ENCODE measurements at regions not wholly inside any gene's neighbourhood (a gene's known extent, or its start where the extent isn't known, plus 50 kb on each side); places are given as distances from the start of the nearest gene placed in this dataset.
"Not testable (repeated sequence)": the region's sequence is repeated elsewhere in the genome, so short reads cannot be mapped to it uniquely, and the experiment has no call there.

GRCh38 chrX:69431420-69431819 is 72.7 kb upstream of the NALF2 start:
- no peak overlapping the region for H3K4me3 Mint-ChIP-seq
- H3K27me3 Mint-ChIP-seq, result peaks cover 3% of the 10 kb centered on the region
- DNase-seq, result no peak
- no peaks in the 10 kb centered on the region for H3K4me1 Mint-ChIP-seq
- H3K36me3 Mint-ChIP-seq, result no peaks in the 10 kb centered on the region
- no peak for ATAC-seq
- CTCF ChIA-PET, result no interaction called here
- no peaks in the 10 kb centered on the region for H3K9me3 Mint-ChIP-seq (ENCODE audit: low read depth)
- H3K27ac Mint-ChIP-seq, result no peak overlapping the region

GRCh38 chrX:69430785-69431184 is 73.3 kb upstream of the NALF2 start:
- ATAC-seq (no peak), DNase-seq (no peak)
- Mint-ChIP-seq H3K27me3 (peaks cover 3% of the 10 kb centered on the region), H3K9me3 (ENCODE audit: low read depth) (no peaks in the 10 kb centered on the region), H3K4me3 (no peak overlapping the region), H3K4me1 (no peaks in the 10 kb centered on the region), H3K36me3 (no peaks in the 10 kb centered on the region), H3K27ac (no peak overlapping the region)
- CTCF ChIA-PET, result no interaction called here

- H3K36me3 Mint-ChIP-seq, result no peaks in the 10 kb centered on the region
- DNase-seq (no peak), ATAC-seq (no peak)
- H3K27ac Mint-ChIP-seq, result no peak overlapping the region
- no peaks in the 10 kb centered on the region for H3K4me1 Mint-ChIP-seq
- peaks cover 3% of the 10 kb centered on the region for H3K27me3 Mint-ChIP-seq
- H3K4me3 Mint-ChIP-seq, result no peak overlapping the region
- CTCF ChIA-PET, result no interaction called here
- H3K9me3 Mint-ChIP-seq (ENCODE audit: low read depth), result no peaks in the 10 kb centered on the region
These were observed 74.6 kb upstream of the NALF2 start for GRCh38 chrX:69429339-69430015.

- CTCF ChIA-PET, result no interaction called here
- Mint-ChIP-seq H3K27ac (no peak overlapping the region), H3K9me3 (ENCODE audit: low read depth) (no peaks in the 10 kb centered on the region), H3K36me3 (no peaks in the 10 kb centered on the region), H3K4me1 (no peaks in the 10 kb centered on the region), H3K4me3 (no peak overlapping the region), H3K27me3 (peaks cover 3% of the 10 kb centered on the region)
- ATAC-seq (no peak), DNase-seq (no peak)
These were observed 75.9 kb upstream of the NALF2 start for GRCh38 chrX:69428216-69428615.

- Mint-ChIP-seq H3K36me3 (no peaks in the 10 kb centered on the region), H3K4me1 (no peaks in the 10 kb centered on the region), H3K27ac (no peak overlapping the region), H3K4me3 (no peak overlapping the region), H3K9me3 (ENCODE audit: low read depth) (no peaks in the 10 kb centered on the region), H3K27me3 (peaks cover 3% of the 10 kb centered on the region)
- DNase-seq (no peak), ATAC-seq (no peak)
- CTCF ChIA-PET, result no interaction called here
These were observed 79.2 kb upstream of the NALF2 start for GRCh38 chrX:69424910-69425309.

GRCh38 chrX:69424161-69424560 is 80.0 kb upstream of the NALF2 start:
- no peak overlapping the region for H3K4me3 Mint-ChIP-seq
- H3K36me3 Mint-ChIP-seq, result no peaks in the 10 kb centered on the region
- ATAC-seq (no peak), DNase-seq (no peak)
- H3K4me1 Mint-ChIP-seq, result no peaks in the 10 kb centered on the region
- CTCF ChIA-PET, result no interaction called here
- H3K9me3 Mint-ChIP-seq (ENCODE audit: low read depth), result no peaks in the 10 kb centered on the region
- H3K27me3 Mint-ChIP-seq, result no peaks in the 10 kb centered on the region
- H3K27ac Mint-ChIP-seq, result no peak overlapping the region

- H3K27ac Mint-ChIP-seq; H3K27me3 Mint-ChIP-seq; H3K36me3 Mint-ChIP-seq; DNase-seq; H3K4me1 Mint-ChIP-seq; H3K4me3 Mint-ChIP-seq; CTCF ChIA-PET; H3K9me3 Mint-ChIP-seq (ENCODE audit: low read depth); ATAC-seq: not testable (repeated sequence)
These were observed 81.9 kb upstream of the NALF2 start for GRCh38 chrX:69422208-69422607.

- no peak overlapping the region for H3K27ac Mint-ChIP-seq
- H3K4me3 Mint-ChIP-seq, result no peak overlapping the region
- H3K4me1 Mint-ChIP-seq, result no peaks in the 10 kb centered on the region
- no peaks in the 10 kb centered on the region for H3K36me3 Mint-ChIP-seq
- DNase-seq (no peak), ATAC-seq (no peak)
- H3K27me3 Mint-ChIP-seq, result no peaks in the 10 kb centered on the region
- no peaks in the 10 kb centered on the region for H3K9me3 Mint-ChIP-seq (ENCODE audit: low read depth)
- CTCF ChIA-PET, result no interaction called here
These were observed 88.4 kb upstream of the NALF2 start for GRCh38 chrX:69415698-69416097.

- no peak for ATAC-seq
- DNase-seq, result no peak
- H3K27ac Mint-ChIP-seq, result no peak overlapping the region
These were observed 91.5 kb upstream of the NALF2 start for GRCh38 chrX:69412661-69413060.

GRCh38 chrX:69398881-69399280 is 105.2 kb upstream of the NALF2 start:
- ATAC-seq (no peak), DNase-seq (no peak)
- CTCF ChIA-PET, result no interaction called here

More at GRCh38 chrX:69412661-69413060, 91.5 kb upstream of the NALF2 start:
- Mint-ChIP-seq H3K9me3 (ENCODE audit: low read depth) (no peaks in the 10 kb centered on the region), H3K4me3 (no peak overlapping the region), H3K4me1 (no peaks in the 10 kb centered on the region), H3K27me3 (no peaks in the 10 kb centered on the region), H3K36me3 (no peaks in the 10 kb centered on the region)
- CTCF ChIA-PET, result no interaction called here

GRCh38 chrX:69396916-69397315 is 107.2 kb upstream of the NALF2 start:
- CTCF ChIA-PET, result no interaction called here
- Mint-ChIP-seq H3K27ac (no peak overlapping the region), H3K9me3 (ENCODE audit: low read depth) (no peaks in the 10 kb centered on the region), H3K36me3 (no peaks in the 10 kb centered on the region), H3K4me1 (no peaks in the 10 kb centered on the region), H3K27me3 (no peaks in the 10 kb centered on the region), H3K4me3 (no peak overlapping the region)
- DNase-seq (no peak), ATAC-seq (no peak)

More at GRCh38 chrX:69398881-69399280, 105.2 kb upstream of the NALF2 start:
- Mint-ChIP-seq H3K4me1 (no peaks in the 10 kb centered on the region), H3K36me3 (no peaks in the 10 kb centered on the region), H3K27ac (no peak overlapping the region), H3K9me3 (ENCODE audit: low read depth) (no peaks in the 10 kb centered on the region), H3K27me3 (no peaks in the 10 kb centered on the region), H3K4me3 (no peak overlapping the region)

- CTCF ChIA-PET, result no interaction called here
- H3K4me3 Mint-ChIP-seq, result no peak overlapping the region
- no peaks in the 10 kb centered on the region for H3K27me3 Mint-ChIP-seq
- H3K36me3 Mint-ChIP-seq, result no peaks in the 10 kb centered on the region
- H3K27ac Mint-ChIP-seq, result no peak overlapping the region
- ATAC-seq, result no peak
- DNase-seq, result no peak
- H3K4me1 Mint-ChIP-seq, result no peaks in the 10 kb centered on the region
- H3K9me3 Mint-ChIP-seq (ENCODE audit: low read depth), result no peaks in the 10 kb centered on the region
These were observed 108.8 kb upstream of the NALF2 start for GRCh38 chrX:69395306-69395705.

GRCh38 chrX:69389101-69389501 is 115.0 kb upstream of the NALF2 start:
- no peak overlapping the region for H3K4me3 Mint-ChIP-seq
- no peaks in the 10 kb centered on the region for H3K27me3 Mint-ChIP-seq
- H3K36me3 Mint-ChIP-seq, result no peaks in the 10 kb centered on the region
- H3K4me1 Mint-ChIP-seq, result no peaks in the 10 kb centered on the region
- no peak overlapping the region for H3K27ac Mint-ChIP-seq
- ATAC-seq (no peak), DNase-seq (no peak)
- H3K9me3 Mint-ChIP-seq (ENCODE audit: low read depth), result no peaks in the 10 kb centered on the region
- CTCF ChIA-PET, result interaction anchor here (1.5 kb wide), 1 partner anchor 561 kb away, joined by 4 read pairs; no protein-coding TSS in a partner anchor

- CTCF ChIA-PET, result interaction anchor here (1.5 to 1.7 kb wide), 2 partner anchors 561 to 564 kb away, joined by 3 to 4 read pairs; no protein-coding TSS in a partner anchor
- DNase-seq (no peak), ATAC-seq (no peak)
- Mint-ChIP-seq H3K27me3 (no peaks in the 10 kb centered on the region), H3K4me1 (no peaks in the 10 kb centered on the region), H3K27ac (no peak overlapping the region), H3K4me3 (no peak overlapping the region), H3K9me3 (ENCODE audit: low read depth) (no peaks in the 10 kb centered on the region), H3K36me3 (no peaks in the 10 kb centered on the region)
These were observed 115.6 kb upstream of the NALF2 start for GRCh38 chrX:69388526-69388925.
